ENCODE measurements at regions not wholly inside any gene's neighbourhood (a gene's known extent, or its start where the extent isn't known, plus 50 kb on each side); places are given as distances from the start of the nearest gene placed in this dataset.

GRCh38 chr12:83691730-83692129 is 1005.0 kb downstream of the TMTC2 start:
- TF ChIP-seq PATZ1 (CRISPR knock-in tag; IDR thresholded peaks at IDR 0.05; ENCODE audit: borderline replicate concordance) (no peak), ZFP3 (CRISPR knock-in tag; IDR thresholded peaks at IDR 0.05) (no peak), POU6F1 (CRISPR knock-in tag; IDR thresholded peaks at IDR 0.05; ENCODE audit: borderline replicate concordance, low read depth) (no peak)

Data from SK-N-SH treated with all-trans-retinoic acid at 6 μM for 48 hours (cell line).